ENCODE measurements at regions not wholly inside any gene's neighbourhood (a gene's known extent, or its start where the extent isn't known, plus 50 kb on each side); places are given as distances from the start of the nearest gene placed in this dataset.

DNA sequence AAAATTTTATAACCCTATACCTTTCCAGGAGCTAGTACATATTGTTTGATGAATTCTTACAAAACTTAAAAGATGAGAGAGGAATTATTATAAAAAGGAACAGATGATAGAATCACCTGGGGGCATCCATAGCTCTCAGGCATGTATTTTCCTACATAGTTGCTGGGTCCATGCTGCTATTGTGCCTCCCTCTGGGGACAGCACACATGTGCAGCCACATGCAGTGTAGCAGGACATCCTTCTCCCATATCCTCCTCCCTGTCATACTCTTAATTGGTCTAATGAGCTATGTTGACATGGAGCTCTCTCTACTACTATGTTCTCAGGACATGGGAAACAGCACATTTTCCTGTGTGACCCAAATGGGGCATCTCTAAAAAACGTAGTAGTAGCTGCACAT, 898.2 kb upstream of the MAP3K7 start:
- peaks cover 2% of the 10 kb centered on the region for H3K4me1 Mint-ChIP-seq (ENCODE audit: low read depth)
- no peaks in the 10 kb centered on the region for H3K27me3 Mint-ChIP-seq (ENCODE audit: low read depth)
- no peak overlapping the region for H3K27ac Mint-ChIP-seq
- H3K36me3 Mint-ChIP-seq (ENCODE audit: low read depth) = no peaks in the 10 kb centered on the region
- DNase-seq (ENCODE audit: low spot score) = no peak
- intact Hi-C loops (cut with micrococcal nuclease) = no loop called here
- no peaks in the 10 kb centered on the region for H3K9me3 Mint-ChIP-seq
- H3K4me3 Mint-ChIP-seq (ENCODE audit: low read depth) = no peak overlapping the region

DNA sequence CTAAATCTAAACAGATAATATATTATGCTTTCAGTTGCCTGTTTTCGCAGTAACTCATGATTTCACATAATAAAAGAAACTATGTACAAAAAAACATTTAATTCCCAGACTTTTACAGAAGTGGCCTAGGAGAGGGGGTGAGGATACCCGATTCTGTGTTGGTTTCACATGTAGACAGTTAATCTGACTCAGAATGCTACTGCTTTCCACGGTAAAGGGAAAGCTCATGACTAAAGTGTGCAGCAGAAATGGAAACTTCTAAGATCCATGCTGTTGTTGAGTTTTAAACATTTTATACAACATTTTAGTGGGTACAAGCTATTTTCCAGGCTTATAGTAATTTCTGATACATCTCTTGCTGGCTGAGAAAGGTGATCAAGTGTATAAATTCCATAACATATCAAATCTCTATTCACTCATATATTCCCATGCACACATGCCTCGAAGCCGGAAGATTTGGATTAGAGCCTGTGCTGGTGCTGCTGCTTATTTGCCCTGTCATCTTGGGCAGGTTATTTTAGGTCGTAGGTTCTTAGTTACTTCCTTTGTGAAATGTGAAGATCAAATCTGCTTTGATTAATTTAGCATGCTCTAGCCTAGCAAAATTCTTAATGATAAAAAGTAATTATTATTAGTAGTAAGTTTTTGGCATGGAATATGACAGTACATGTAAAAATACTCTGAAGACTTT, 896.7 kb upstream of the MAP3K7 start:
- no peaks in the 10 kb centered on the region for H3K36me3 Mint-ChIP-seq (ENCODE audit: low read depth)
- no peak overlapping the region for H3K4me3 Mint-ChIP-seq (ENCODE audit: low read depth)
- no peak for DNase-seq (ENCODE audit: low spot score)
- intact Hi-C loops (cut with micrococcal nuclease) = no loop called here
- H3K9me3 Mint-ChIP-seq = no peaks in the 10 kb centered on the region
- no peaks in the 10 kb centered on the region for H3K27me3 Mint-ChIP-seq (ENCODE audit: low read depth)
- H3K27ac Mint-ChIP-seq = no peak overlapping the region
- H3K4me1 Mint-ChIP-seq (ENCODE audit: low read depth) = peaks cover 2% of the 10 kb centered on the region

DNA sequence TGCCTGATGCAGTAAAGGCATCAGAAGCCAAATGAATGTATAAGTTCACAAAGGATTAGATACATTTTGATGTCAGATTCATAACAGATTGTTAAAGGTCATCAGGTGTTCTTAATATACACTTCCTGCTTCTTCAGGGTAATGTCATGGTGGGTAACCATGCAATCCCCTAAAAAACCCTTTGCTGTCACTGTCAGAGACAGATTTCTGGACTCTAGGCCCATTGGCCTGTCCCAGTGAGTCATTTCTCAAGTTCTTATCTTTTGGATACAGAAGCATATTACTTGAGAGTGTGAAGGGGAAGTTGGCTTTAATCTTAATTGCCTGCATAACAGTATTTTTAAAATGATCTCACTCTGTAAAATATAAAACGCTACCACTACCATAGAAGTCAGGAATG, 895.6 kb upstream of the MAP3K7 start:
- Mint-ChIP-seq H3K27me3 (ENCODE audit: low read depth) (no peaks in the 10 kb centered on the region), H3K4me3 (ENCODE audit: low read depth) (no peak overlapping the region), H3K4me1 (ENCODE audit: low read depth) (peaks cover 2% of the 10 kb centered on the region), H3K27ac (no peak overlapping the region), H3K36me3 (ENCODE audit: low read depth) (no peaks in the 10 kb centered on the region), H3K9me3 (no peaks in the 10 kb centered on the region)
- intact Hi-C loops (cut with micrococcal nuclease) = no loop called here
- no peak for DNase-seq (ENCODE audit: low spot score)

DNA sequence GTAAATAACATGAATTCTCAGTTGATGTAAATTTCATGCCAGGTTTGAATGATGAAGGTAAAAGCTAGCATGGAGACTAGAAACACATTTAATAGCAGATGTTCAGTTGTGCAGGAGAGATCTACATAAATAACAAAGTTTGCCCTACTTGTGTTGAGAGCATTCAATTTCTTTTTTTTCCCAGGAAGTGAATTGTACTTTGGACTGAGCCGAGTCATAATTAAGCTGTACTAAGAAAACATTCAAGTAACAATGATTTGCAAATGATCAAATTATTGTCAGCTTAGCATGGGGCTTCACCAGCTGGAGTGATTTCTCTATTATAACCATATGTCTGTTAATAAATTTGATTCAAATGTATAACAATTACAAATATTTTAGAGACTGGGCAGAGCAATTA, 893.5 kb upstream of the MAP3K7 start:
- DNase-seq (ENCODE audit: low spot score) = no peak
- peaks cover 2% of the 10 kb centered on the region for H3K4me1 Mint-ChIP-seq (ENCODE audit: low read depth)
- no peak overlapping the region for H3K27ac Mint-ChIP-seq
- no peaks in the 10 kb centered on the region for H3K9me3 Mint-ChIP-seq
- H3K36me3 Mint-ChIP-seq (ENCODE audit: low read depth) = no peaks in the 10 kb centered on the region
- H3K27me3 Mint-ChIP-seq (ENCODE audit: low read depth) = no peaks in the 10 kb centered on the region
- H3K4me3 Mint-ChIP-seq (ENCODE audit: low read depth) = no peak overlapping the region
- intact Hi-C loops (cut with micrococcal nuclease) = no loop called here

DNA sequence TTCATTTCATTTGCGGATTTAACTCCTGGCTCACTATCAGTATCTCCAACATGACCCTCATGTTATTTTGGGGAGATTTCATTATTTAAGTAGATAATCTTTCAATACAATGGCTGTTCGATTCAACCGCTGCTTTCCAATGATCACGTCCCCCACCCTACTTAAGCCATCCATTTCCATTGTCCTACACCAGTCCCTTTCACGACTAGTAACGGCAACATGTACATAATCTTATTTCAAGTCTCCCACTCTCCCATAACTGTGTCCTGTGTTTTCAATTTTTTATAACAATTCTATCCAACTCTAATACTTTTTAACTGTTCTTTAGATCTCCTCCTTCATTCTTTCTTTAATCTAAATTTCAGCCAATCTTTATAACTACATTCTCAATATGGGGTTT, 890.8 kb upstream of the MAP3K7 start:
- Mint-ChIP-seq H3K4me1 (ENCODE audit: low read depth) (peaks cover under 1% of the 10 kb centered on the region), H3K36me3 (ENCODE audit: low read depth) (no peaks in the 10 kb centered on the region), H3K27me3 (ENCODE audit: low read depth) (no peaks in the 10 kb centered on the region), H3K27ac (no peak overlapping the region), H3K4me3 (ENCODE audit: low read depth) (no peak overlapping the region), H3K9me3 (no peaks in the 10 kb centered on the region)
- no peak for DNase-seq (ENCODE audit: low spot score)
- intact Hi-C loops (cut with micrococcal nuclease) = no loop called here

DNA sequence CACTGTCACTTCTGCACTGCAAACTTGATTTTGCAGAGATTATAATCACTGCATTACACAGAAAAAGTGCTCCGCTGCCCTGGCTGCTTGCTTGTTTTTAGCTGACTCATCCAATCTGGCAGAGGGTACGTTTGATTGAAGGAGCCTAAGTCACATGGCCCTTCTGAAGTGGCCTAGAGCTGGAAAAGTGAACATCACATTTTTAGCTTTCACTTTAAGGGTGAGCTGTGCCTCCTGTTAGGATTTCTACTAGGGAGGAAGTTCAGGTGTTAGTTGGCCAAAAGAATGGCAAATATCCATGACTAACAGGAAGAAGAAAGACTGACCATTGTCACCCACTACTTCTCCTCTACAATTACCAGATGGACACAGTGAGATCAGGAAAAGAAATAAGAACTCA, 889.1 kb upstream of the MAP3K7 start:
- Mint-ChIP-seq H3K27ac (no peak overlapping the region), H3K4me3 (ENCODE audit: low read depth) (no peak overlapping the region), H3K36me3 (ENCODE audit: low read depth) (no peaks in the 10 kb centered on the region), H3K27me3 (ENCODE audit: low read depth) (no peaks in the 10 kb centered on the region), H3K9me3 (no peaks in the 10 kb centered on the region), H3K4me1 (ENCODE audit: low read depth) (no peaks in the 10 kb centered on the region)
- intact Hi-C loops (cut with micrococcal nuclease) = no loop called here
- no peak for DNase-seq (ENCODE audit: low spot score)

DNA sequence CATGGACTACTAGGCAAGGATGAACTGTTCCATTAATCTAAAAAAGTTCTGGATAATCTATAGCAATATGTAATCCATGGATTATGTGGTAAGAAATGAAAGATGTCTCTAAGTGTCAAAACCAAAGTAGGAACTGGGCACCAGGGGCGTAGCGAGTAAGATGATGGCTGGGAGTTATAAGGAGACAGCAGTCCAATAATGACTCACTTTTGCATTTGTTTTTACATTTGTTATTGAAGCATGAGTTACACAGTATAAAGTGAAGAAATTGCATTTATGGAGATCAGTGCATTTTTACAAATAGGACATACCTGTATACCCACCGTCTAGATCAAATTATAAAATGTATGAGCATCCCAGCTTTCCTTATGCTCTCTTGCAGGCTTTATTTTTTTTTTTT, 878.5 kb upstream of the MAP3K7 start:
- DNase-seq (ENCODE audit: low spot score) = no peak
- Mint-ChIP-seq H3K9me3 (no peaks in the 10 kb centered on the region), H3K4me1 (ENCODE audit: low read depth) (no peaks in the 10 kb centered on the region), H3K27me3 (ENCODE audit: low read depth) (no peaks in the 10 kb centered on the region), H3K36me3 (ENCODE audit: low read depth) (no peaks in the 10 kb centered on the region), H3K4me3 (ENCODE audit: low read depth) (no peak overlapping the region), H3K27ac (no peak overlapping the region)
- intact Hi-C loops (cut with micrococcal nuclease) = no loop called here

DNA sequence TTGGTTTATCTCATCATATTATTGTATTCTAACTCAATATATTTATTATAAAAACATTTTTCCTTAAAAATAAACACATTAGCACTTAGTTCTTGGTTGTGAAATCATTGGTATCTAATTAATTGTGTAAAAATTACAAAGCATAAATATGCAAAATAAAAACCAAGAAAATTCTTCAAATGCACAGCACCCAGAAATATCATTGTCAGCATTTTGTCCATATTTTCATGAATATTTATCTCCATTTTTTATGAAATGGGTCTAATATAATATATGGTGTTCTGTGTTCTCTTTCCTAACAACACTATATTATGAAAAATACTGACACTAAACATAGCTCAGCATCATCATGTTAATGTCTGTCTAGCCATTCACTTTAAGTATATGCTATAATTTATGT, 877.8 kb upstream of the MAP3K7 start:
- H3K36me3 Mint-ChIP-seq (ENCODE audit: low read depth) = no peaks in the 10 kb centered on the region
- no peaks in the 10 kb centered on the region for H3K4me1 Mint-ChIP-seq (ENCODE audit: low read depth)

DNA sequence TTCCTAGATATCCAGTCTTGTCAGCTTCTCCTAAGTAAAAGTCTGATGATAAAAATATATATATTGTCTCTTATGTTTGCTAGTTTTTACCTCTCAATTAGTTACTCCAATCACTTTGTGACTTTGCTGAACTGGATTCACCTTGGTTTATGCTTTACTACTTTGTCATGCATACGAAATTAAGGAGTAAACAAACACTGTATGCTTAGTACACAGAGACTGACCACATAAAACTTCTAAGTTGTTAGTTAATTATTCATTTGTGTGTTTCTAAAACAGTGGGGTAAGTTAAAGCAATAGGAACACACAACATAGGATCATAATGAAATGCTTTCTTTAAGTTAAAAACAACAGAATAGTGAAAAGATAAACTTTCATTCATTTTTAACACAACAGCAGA, 877.3 kb upstream of the MAP3K7 start:
- Mint-ChIP-seq H3K4me3 (ENCODE audit: low read depth) (no peak overlapping the region), H3K27ac (no peak overlapping the region), H3K36me3 (ENCODE audit: low read depth) (no peaks in the 10 kb centered on the region), H3K4me1 (ENCODE audit: low read depth) (no peaks in the 10 kb centered on the region), H3K27me3 (ENCODE audit: low read depth) (no peaks in the 10 kb centered on the region), H3K9me3 (no peaks in the 10 kb centered on the region)
- intact Hi-C loops (cut with micrococcal nuclease) = no loop called here
- no peak for DNase-seq (ENCODE audit: low spot score)

More for the DNA sequence above, 877.8 kb upstream of the MAP3K7 start:
- H3K27me3 Mint-ChIP-seq (ENCODE audit: low read depth) = no peaks in the 10 kb centered on the region
- H3K27ac Mint-ChIP-seq = no peak overlapping the region
- no peak overlapping the region for H3K4me3 Mint-ChIP-seq (ENCODE audit: low read depth)
- no peaks in the 10 kb centered on the region for H3K9me3 Mint-ChIP-seq
- intact Hi-C loops (cut with micrococcal nuclease) = no loop called here
- DNase-seq (ENCODE audit: low spot score) = no peak

DNA sequence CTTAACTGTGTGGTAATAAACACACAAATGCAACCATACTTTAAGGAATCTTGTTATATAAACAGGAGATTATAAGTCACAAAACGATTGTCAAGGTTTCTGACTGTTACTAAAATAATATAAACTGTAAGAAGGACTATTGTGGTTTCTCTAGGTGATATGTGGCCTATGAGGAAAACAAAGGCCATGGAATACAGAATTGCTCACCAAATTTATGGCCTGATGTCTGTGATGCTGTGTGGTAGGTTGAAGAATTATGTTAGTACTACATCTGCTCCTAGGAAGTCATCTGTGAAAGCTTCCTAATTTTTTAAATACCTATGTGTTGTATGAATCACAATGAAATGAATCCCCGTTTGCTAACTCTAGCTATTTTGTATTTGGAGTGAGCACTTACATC, 875.4 kb upstream of the MAP3K7 start:
- Mint-ChIP-seq H3K4me1 (ENCODE audit: low read depth) (no peaks in the 10 kb centered on the region), H3K27me3 (ENCODE audit: low read depth) (no peaks in the 10 kb centered on the region)
- intact Hi-C loops (cut with micrococcal nuclease) = no loop called here

DNA sequence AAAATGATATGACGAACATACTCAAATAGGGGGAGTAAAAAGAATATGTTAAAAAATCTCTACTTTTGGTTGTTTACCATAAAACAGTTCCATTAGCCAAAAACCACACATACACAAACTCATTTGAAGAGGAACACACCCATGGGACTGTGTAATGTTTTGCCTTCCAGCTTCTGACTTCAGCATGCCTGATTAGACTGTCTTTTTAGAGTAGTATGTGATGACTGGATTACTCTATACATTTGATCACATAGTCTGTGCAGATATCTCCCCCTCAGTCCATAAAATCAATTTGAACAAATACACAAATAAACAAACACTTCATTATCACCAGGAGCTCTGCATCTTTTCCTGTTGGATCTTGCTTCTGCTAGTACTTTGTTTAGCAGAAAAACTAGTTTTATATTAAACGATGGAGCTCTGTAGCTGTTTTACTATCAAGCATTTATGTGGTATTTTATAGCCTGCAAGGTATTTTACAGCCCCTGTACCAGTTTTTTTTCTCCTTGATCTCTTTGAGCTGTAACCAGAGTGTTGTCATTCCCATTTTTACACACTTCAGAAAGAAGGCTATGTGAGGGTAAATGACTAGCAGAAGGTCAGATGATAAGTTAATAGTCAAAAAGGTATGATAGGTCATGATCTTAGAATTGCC, 866.5 kb upstream of the MAP3K7 start:
- Mint-ChIP-seq H3K27ac (no peak overlapping the region), H3K9me3 (no peaks in the 10 kb centered on the region), H3K36me3 (ENCODE audit: low read depth) (no peaks in the 10 kb centered on the region), H3K4me3 (ENCODE audit: low read depth) (no peak overlapping the region), H3K4me1 (ENCODE audit: low read depth) (no peaks in the 10 kb centered on the region), H3K27me3 (ENCODE audit: low read depth) (no peaks in the 10 kb centered on the region)
- intact Hi-C loops (cut with micrococcal nuclease) = no loop called here
- no peak for DNase-seq (ENCODE audit: low spot score)

More for the DNA sequence above, 875.4 kb upstream of the MAP3K7 start:
- no peak overlapping the region for H3K27ac Mint-ChIP-seq
- no peak for DNase-seq (ENCODE audit: low spot score)
- no peaks in the 10 kb centered on the region for H3K36me3 Mint-ChIP-seq (ENCODE audit: low read depth)
- no peak overlapping the region for H3K4me3 Mint-ChIP-seq (ENCODE audit: low read depth)
- no peaks in the 10 kb centered on the region for H3K9me3 Mint-ChIP-seq

DNA sequence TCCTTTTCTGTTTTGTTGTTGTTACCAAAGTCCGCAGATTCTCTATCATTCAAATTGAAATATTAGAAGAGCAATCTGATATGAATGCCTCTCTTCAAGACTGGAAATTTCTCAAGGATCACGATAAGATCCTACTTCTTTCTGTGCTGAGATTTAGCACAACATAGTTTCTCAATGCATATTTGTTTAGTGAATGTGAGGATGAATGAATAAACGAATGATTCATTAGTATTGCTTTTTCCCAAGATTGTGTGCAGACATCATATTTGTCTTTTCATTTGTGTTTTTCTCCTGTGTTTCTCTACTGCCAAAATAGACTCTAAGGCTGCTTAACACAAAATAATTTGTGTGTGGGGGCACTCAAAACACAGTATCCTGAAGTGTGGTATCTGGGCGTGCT, 862.7 kb upstream of the MAP3K7 start:
- H3K9me3 Mint-ChIP-seq = no peaks in the 10 kb centered on the region
- no peak overlapping the region for H3K27ac Mint-ChIP-seq
- H3K4me3 Mint-ChIP-seq (ENCODE audit: low read depth) = no peak overlapping the region

DNA sequence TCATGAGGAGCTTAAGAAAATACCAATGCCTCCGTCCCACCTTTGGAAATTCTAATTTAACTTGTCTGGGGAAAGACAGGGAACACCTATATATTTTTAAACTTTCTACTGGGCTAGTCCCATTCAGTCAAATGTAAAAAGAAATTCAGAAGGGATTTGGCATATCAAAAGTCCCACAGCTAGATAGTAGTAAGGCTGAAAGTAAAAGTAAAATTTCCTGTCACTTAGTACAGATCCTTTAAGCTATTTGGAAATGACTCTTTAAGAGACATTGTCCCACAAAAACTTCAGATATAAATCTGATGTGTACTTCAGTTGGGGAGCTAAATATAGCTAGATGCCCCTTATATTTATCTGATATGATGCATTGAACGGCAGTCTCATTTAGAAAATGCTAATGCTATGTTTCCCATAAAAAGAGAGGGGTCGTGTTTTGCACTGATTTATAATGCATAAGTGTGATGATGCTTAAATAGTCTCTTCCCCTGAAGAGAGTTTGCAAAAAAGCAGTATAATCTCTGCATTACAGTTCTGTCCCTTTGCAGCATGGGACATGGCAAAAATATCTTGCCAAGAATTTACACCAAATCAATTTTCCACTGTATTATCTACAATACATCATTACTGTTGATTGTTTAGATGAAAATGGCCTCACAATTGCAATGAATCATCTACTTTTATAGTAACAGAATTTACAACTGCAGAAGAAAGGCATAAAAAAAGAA, 860.8 kb upstream of the MAP3K7 start:
- DNase-seq (ENCODE audit: low spot score) = no peak
- H3K27ac Mint-ChIP-seq = no peak overlapping the region
- no peaks in the 10 kb centered on the region for H3K4me1 Mint-ChIP-seq (ENCODE audit: low read depth)
- no peaks in the 10 kb centered on the region for H3K9me3 Mint-ChIP-seq
- no peaks in the 10 kb centered on the region for H3K27me3 Mint-ChIP-seq (ENCODE audit: low read depth)
- intact Hi-C loops (cut with micrococcal nuclease) = no loop called here
- no peaks in the 10 kb centered on the region for H3K36me3 Mint-ChIP-seq (ENCODE audit: low read depth)
- H3K4me3 Mint-ChIP-seq (ENCODE audit: low read depth) = no peak overlapping the region

More for the DNA sequence above, 862.7 kb upstream of the MAP3K7 start:
- Mint-ChIP-seq H3K36me3 (ENCODE audit: low read depth) (no peaks in the 10 kb centered on the region), H3K4me1 (ENCODE audit: low read depth) (no peaks in the 10 kb centered on the region), H3K27me3 (ENCODE audit: low read depth) (no peaks in the 10 kb centered on the region)
- DNase-seq (ENCODE audit: low spot score) = no peak
- intact Hi-C loops (cut with micrococcal nuclease) = no loop called here

Measured in activated T-helper 2 cell treated with anti-CD3 and anti-CD28 coated beads, Interferon-gamma antibody, Interleukin-2, Interleukin-4, amounts not matched to agents 10 μg/mL and 5 μg/mL and 100 μg/mL, durations not matched to agents 14 hours and 24 hours and 36 hours (primary cell).